ENCODE measurements at regions not wholly inside any gene's neighbourhood (a gene's known extent, or its start where the extent isn't known, plus 50 kb on each side); places are given as distances from the start of the nearest gene placed in this dataset.

DNA sequence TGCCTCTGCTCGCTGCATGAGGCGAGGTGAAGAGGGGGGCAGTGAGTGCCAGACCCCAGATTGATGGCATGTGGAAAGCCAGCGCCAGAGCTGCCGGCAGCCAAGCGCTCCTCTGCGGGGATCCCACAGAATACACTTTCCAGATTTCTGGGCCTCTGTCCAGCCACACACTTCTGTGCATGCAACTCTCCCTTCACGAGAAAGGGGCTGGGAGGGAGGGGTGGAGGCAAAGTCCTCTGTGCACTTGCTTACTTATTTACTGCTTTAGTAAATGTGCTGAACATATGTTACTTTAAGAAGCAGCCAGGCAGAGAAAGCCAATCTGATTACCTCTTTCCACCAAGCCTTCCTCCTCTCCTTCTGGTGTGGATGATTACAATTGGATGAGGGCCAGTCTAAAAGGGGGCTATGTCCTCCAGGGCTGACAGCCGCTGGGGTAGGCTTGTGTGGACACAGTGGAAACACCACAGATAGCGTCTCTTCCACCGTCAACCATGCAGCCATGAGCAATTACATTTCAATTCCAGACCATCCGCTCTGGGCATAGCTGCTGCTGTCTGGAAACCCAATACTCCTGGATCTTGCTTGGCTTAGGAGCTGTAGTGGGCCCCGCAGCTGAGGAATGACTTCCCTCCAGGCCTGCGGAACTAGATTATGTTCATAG, 322.8 kb upstream of the ANKRD30A start:
- no peak overlapping the region for H3K4ac ChIP-seq (replicated peaks; ENCODE audit: insufficient read length, low read depth, low read length)
- H3K27me3 ChIP-seq (replicated peaks in 1 of 4; ENCODE audit: control insufficient read depth in 3 of 4, extremely low read depth in 1 of 4, insufficient read depth in 3 of 4, low read length in 3 of 4): no peaks in the 10 kb centered on the region
- H4K91ac ChIP-seq (replicated peaks; ENCODE audit: insufficient read length, low read length): no peak overlapping the region
- H4K20me1 ChIP-seq (replicated peaks in 1 of 2; ENCODE audit: control insufficient read depth in 1 of 2, insufficient read depth in 2 of 2, low read length in 2 of 2): no peaks in the 10 kb centered on the region
- H3K4me3 ChIP-seq (ENCODE audit: extremely low read depth in 1 of 4, insufficient read depth in 2 of 4, low read depth in 3 of 4, low read length in 4 of 4): no peak overlapping the region
- no peak overlapping the region for H2BK20ac ChIP-seq (ENCODE audit: low read length)
- WGBS, 2 experiments (ENCODE audit: extremely low coverage in 1 of 2, insufficient coverage in 1 of 2, insufficient read length in 1 of 2, insufficient replicate concordance in 2 of 2, low coverage in 1 of 2, low lambda C conversion rate in 2 of 2, missing lambda C conversion rate in 1 of 2): 84% methylated on average over 13 of the region's 13 CpGs; no CpG with 5 or more reads in 1 of the 2 experiments
- no peak overlapping the region for H2BK12ac ChIP-seq (ENCODE audit: low read depth, low read length)
- H3K56ac ChIP-seq (replicated peaks; ENCODE audit: insufficient read length, low read depth, low read length): no peak overlapping the region
- H3K23me2 ChIP-seq (ENCODE audit: low read depth, low read length): no peaks in the 10 kb centered on the region
- no peaks in the 10 kb centered on the region for H3K79me1 ChIP-seq (ENCODE audit: low read depth, low read length)
- H2BK120ac ChIP-seq (replicated peaks; ENCODE audit: low read depth, low read length): no peak overlapping the region
- no peaks in the 10 kb centered on the region for H3K36me3 ChIP-seq (ENCODE audit: control insufficient read depth in 2 of 4, insufficient read depth in 4 of 4, low read length in 3 of 4)
- no peak overlapping the region for H3K9ac ChIP-seq (replicated peaks in 1 of 4; ENCODE audit: extremely low read depth in 1 of 4, low read depth in 3 of 4, low read length in 3 of 4)
- no peaks in the 10 kb centered on the region for H3K79me2 ChIP-seq (ENCODE audit: control insufficient read depth in 1 of 2, insufficient read depth in 2 of 2, low read length in 2 of 2)
- no peak overlapping the region for H3K23ac ChIP-seq (ENCODE audit: insufficient read length)
- no peak overlapping the region for H4K8ac ChIP-seq (ENCODE audit: extremely low read depth, insufficient read depth, low read length)
- H3K9me3 ChIP-seq (ENCODE audit: insufficient read depth in 2 of 2, low read depth in 1 of 2, low read length in 1 of 2): peaks cover 0 to 3% of the 10 kb centered on the region in 2 experiments; a peak in 1 of 4 replicates
- FAIRE-seq (no peak), DNase-seq (ENCODE audit: low read depth in 1 of 2, low spot score in 2 of 2) (no peak)
- no peaks in the 10 kb centered on the region for H3K4me1 ChIP-seq (replicated peaks in 1 of 4; ENCODE audit: control insufficient read depth in 3 of 4, insufficient read depth in 4 of 4, low read length in 3 of 4)
- H2BK15ac ChIP-seq (ENCODE audit: low read length): no peak overlapping the region
- no peak overlapping the region for H4K5ac ChIP-seq (ENCODE audit: insufficient read length, low read depth, low read length)
- no peak overlapping the region for H3K18ac ChIP-seq (ENCODE audit: extremely low read depth, low read length)
- H2BK5ac ChIP-seq (ENCODE audit: low read depth, low read length): no peak overlapping the region
- H2AFZ ChIP-seq (ENCODE audit: low read length): no peak overlapping the region; the same call in 1 of the 2 replicates
- no peak overlapping the region for H3K14ac ChIP-seq (ENCODE audit: insufficient read length)
- ChIA-PET POLR2A (ENCODE audit: partially characterized antibody) (no interaction called here), CTCF (ENCODE audit: partially characterized antibody) (no interaction called here)
- no peak overlapping the region for H3K27ac ChIP-seq (ENCODE audit: low read depth, low read length)
- H2AK5ac ChIP-seq (ENCODE audit: low read depth, low read length): no peak overlapping the region
- no peak overlapping the region for H3K4me2 ChIP-seq (ENCODE audit: insufficient read depth in 1 of 2, low read depth in 2 of 2, low read length in 2 of 2)
- TF ChIP-seq, protein P1, sequence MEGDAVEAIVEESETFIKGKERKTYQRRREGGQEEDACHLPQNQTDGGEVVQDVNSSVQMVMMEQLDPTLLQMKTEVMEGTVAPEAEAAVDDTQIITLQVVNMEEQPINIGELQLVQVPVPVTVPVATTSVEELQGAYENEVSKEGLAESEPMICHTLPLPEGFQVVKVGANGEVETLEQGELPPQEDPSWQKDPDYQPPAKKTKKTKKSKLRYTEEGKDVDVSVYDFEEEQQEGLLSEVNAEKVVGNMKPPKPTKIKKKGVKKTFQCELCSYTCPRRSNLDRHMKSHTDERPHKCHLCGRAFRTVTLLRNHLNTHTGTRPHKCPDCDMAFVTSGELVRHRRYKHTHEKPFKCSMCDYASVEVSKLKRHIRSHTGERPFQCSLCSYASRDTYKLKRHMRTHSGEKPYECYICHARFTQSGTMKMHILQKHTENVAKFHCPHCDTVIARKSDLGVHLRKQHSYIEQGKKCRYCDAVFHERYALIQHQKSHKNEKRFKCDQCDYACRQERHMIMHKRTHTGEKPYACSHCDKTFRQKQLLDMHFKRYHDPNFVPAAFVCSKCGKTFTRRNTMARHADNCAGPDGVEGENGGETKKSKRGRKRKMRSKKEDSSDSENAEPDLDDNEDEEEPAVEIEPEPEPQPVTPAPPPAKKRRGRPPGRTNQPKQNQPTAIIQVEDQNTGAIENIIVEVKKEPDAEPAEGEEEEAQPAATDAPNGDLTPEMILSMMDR (IDR thresholded peaks at IDR 0.05; ENCODE audit: control extremely low read depth in 1 of 3, insufficient read depth in 1 of 3, low read depth in 1 of 3, low read length in 3 of 3): no peak
- TF ChIP-seq CBX5 (IDR thresholded peaks at IDR 0.05; ENCODE audit: low read depth, low read length) (no peak), BACH1 (IDR thresholded peaks at IDR 0.05; ENCODE audit: low read length) (no peak), TCF12 (IDR thresholded peaks at IDR 0.05; ENCODE audit: low read depth, low read length) (no peak), SP4 (IDR thresholded peaks at IDR 0.05; ENCODE audit: low read length) (no peak), JUN (IDR thresholded peaks at IDR 0.05; ENCODE audit: low read depth, low read length) (no peak), HDAC2 (IDR thresholded peaks at IDR 0.05; ENCODE audit: borderline replicate concordance in 1 of 2, low read depth in 2 of 2, low read length in 2 of 2) (no peak), SRF (IDR thresholded peaks at IDR 0.05; ENCODE audit: low read depth, low read length) (no peak), RNF2 (IDR thresholded peaks at IDR 0.05; ENCODE audit: borderline replicate concordance, low read depth, low read length, missing control alignments, poor library complexity, severe bottlenecking) (no peak), SAP30 (IDR thresholded peaks at IDR 0.05; ENCODE audit: insufficient read depth, insufficient replicate concordance, low read length) (no peak), KDM1A (IDR thresholded peaks at IDR 0.05; ENCODE audit: borderline replicate concordance, low read length) (no peak)
